GM13976 (cell line): ENCODE measurements at regions not wholly inside any gene's neighbourhood (a gene's known extent, or its start where the extent isn't known, plus 50 kb on each side); places are given as distances from the start of the nearest gene placed in this dataset.

ENCODE experiments used
- DNase-seq: peaks from one replicate; pipeline ENCODE4 v3.0.0; 2012; ENCODE audit warnings: low spot score
- in situ Hi-C: fragments of 300-500 bp; cut with MboI; formaldehyde crosslinking; loops from one replicate; pipeline ENCODE4 v1.12.0; 2022; ENCODE audit warnings: low sequenced_read_pairs, mixed read lengths, inconsistent platforms; ENCODE audit not compliant: unreplicated experiment
- TF ChIP-seq, protein P1 (sequence below): IDR thresholded peaks from 2 replicates; pipeline ENCODE4 v1.5.1; 2012; ENCODE audit warnings: borderline replicate concordance, mild to moderate bottlenecking; ENCODE audit not compliant: insufficient read depth; ENCODE audit errors: extremely low read depth, missing control alignments, control extremely low read depth

DNA sequence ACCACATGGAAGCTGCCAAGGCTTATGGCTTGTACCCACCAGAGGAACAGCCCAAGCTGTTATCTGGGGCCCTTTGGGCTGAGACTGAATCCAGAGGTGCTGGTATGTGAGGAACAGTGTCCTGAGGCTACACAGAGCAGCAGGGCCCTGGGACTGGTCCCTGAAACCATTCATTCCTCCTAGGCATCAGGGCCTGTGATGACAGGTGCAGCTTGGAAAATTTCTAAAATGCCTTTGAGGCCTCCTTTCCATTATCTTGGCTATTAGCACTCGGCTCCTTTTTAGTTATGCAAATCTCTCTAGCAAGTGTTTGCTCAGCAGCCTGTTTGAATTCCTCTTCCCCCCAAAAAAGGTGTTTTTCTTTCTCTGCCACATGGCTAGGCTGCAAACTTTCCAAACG, 1151.7 kb upstream of the LRRN3 start:
- in situ Hi-C loops = no loop called here
- no peak for DNase-seq
- TF ChIP-seq, protein P1, sequence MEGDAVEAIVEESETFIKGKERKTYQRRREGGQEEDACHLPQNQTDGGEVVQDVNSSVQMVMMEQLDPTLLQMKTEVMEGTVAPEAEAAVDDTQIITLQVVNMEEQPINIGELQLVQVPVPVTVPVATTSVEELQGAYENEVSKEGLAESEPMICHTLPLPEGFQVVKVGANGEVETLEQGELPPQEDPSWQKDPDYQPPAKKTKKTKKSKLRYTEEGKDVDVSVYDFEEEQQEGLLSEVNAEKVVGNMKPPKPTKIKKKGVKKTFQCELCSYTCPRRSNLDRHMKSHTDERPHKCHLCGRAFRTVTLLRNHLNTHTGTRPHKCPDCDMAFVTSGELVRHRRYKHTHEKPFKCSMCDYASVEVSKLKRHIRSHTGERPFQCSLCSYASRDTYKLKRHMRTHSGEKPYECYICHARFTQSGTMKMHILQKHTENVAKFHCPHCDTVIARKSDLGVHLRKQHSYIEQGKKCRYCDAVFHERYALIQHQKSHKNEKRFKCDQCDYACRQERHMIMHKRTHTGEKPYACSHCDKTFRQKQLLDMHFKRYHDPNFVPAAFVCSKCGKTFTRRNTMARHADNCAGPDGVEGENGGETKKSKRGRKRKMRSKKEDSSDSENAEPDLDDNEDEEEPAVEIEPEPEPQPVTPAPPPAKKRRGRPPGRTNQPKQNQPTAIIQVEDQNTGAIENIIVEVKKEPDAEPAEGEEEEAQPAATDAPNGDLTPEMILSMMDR = no peak

DNA sequence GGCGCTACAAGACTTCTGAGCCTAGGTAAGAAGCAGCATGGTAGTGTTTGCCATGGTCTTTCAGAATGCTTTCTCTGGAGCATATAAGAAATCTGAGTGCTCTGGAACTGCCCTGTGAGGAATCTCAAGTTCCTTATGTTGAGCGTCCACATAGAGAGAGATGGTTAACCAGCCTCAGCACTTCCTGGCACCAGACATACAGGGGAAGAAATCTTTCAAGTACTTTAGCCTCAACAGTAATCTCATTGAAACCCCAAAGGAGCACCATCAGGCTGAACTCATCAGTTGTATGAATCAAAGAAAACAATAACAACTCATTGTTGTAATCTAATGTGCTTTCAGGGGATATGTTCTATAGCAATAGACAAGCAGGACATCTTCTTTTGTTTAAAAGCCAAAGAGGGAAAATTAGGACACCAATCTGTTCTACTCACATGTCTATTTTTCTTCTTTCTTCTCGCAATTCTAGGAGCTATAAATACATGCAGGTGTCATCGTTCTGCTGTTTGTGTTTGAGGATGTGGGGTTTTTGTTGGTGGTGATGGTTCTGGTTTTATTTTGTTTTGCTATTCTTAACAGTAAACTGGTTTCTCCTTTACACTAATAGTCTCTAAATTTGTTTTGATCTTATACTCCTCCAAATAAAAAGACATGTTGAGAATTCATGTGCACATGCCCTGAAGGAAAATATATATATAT, 1145.0 kb upstream of the LRRN3 start:
- in situ Hi-C loops = no loop called here
- no peak for DNase-seq
- TF ChIP-seq, protein P1 = no peak

DNA sequence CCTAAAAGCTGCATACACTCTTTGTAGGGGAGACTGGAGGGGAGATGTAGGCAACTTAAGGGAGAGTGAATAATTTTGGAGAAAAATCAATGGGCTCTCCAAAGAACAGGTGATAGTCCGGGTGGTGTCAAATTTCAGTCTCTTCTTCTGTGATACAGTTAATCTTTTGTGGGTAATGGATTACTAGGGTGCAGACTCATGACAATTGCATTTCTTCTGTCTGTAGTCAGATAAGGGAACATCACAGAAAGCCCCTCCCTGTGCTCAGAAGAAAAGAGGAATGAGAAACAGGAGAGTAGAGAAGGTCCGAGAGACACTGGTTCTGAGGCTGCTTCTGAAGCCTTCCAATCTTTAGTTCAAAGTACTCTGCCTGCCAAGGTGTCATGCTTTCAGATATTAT, 1140.7 kb upstream of the LRRN3 start:
- in situ Hi-C loops = no loop called here
- TF ChIP-seq, protein P1 = no peak
- DNase-seq = no peak

DNA sequence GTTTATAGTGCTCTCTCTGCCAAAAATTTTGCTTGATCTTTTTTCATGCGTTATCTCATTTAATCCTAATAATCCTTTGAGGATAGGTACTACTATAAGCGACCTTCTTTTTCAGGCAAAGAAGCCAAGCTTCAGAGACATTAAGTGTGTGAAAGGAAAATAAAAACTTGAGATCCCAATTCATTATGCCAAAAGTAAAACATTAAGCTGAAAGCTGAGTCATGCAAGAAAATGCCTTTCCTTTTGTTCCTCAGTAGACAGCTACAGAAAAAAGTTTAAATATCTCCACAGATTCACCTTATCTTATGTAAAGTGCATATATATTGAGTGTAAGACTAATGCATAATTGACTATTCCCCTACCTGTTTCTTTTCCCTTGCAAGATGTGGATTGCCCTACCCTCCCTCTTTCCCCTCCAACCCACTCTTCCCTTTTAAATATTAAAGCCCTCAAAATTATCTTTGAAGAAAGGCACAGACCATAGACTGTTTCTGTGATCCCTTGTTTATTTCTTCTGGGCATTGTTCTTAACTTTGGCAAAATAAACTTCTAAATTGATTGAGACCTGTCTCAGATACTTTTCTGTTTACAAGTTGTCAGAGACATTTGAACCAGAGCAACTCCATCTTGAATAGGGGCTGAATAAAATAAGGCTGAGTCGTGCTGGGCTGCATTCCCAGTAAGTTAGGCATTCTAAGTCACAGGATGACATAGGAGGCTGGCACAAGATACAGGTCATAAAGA, 1139.9 kb upstream of the LRRN3 start:
- TF ChIP-seq, protein P1 = no peak
- in situ Hi-C loops = no loop called here

DNA sequence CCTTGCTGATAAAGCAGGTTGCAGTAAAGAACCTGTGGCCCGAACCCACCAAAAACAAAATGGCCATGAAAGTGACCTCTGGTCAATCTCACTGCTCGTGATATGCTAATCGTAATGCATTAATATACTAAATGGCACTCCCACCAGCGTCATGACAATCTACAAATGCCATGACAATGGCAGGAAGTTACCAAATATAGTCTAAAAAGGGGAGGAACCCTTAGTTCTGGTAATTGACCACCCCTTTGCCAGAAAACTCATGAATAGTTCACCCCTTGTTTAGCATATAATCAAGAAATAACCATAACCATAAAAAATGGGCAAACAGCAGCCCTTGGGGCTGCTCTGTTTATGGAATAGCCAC, 1139.4 kb upstream of the LRRN3 start:
- DNase-seq = no peak
- in situ Hi-C loops = no loop called here
- TF ChIP-seq, protein P1 = no peak

More for the DNA sequence above, 1139.9 kb upstream of the LRRN3 start:
- DNase-seq = no peak

DNA sequence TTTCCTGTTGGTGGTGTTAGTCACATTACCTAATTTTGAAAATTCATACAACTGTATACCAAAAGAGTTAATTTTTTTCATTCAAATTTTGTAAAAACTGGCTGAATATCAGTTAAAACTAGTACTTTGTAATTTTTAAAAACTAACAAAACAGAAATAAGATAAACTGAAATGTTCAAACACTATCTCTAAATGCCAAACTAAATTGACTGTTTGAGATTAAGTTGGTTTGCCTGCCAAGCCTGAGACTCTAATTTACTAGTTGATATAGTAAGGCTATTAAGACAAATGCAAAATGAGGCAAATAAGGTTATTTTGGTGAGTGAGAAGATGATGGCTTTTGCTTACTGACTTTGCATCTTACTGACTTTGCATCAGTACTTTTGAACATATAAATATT, 1134.9 kb upstream of the LRRN3 start:
- TF ChIP-seq, protein P1 = no peak
- in situ Hi-C loops = no loop called here
- DNase-seq = no peak
